HuH-7 (cell line): ENCODE measurements at regions not wholly inside any gene's neighbourhood (a gene's known extent, or its start where the extent isn't known, plus 50 kb on each side); places are given as distances from the start of the nearest gene placed in this dataset.
"Not testable (repeated sequence)": the region's sequence is repeated elsewhere in the genome, so short reads cannot be mapped to it uniquely, and the experiment has no call there.

Source experiments
- DNase-seq: peaks from one replicate; pipeline ENCODE4 v3.0.0; 2011; ENCODE audit warnings: low spot score

GRCh38 chrX:122055460-122055859 is 1008.0 kb downstream of the GLUD2 start:
- no peak for DNase-seq

- no peak for DNase-seq
These were observed 1008.7 kb downstream of the GLUD2 start for GRCh38 chrX:122055979-122056715.

- DNase-seq: no peak
These were observed 1028.8 kb downstream of the GLUD2 start for GRCh38 chrX:122076241-122076640.

GRCh38 chrX:122078079-122078478 is 1030.7 kb downstream of the GLUD2 start:
- no peak for DNase-seq

- DNase-seq: no peak
These were observed 1039.9 kb downstream of the GLUD2 start for GRCh38 chrX:122087341-122087740.

- no peak for DNase-seq
These were observed 1044.2 kb downstream of the GLUD2 start for GRCh38 chrX:122091571-122091970.

- no peak for DNase-seq
These were observed 1045.0 kb downstream of the GLUD2 start for GRCh38 chrX:122092360-122092759.

GRCh38 chrX:122092978-122093377 is 1045.6 kb downstream of the GLUD2 start:
- DNase-seq: no peak

- no peak for DNase-seq
These were observed 1047.2 kb downstream of the GLUD2 start for GRCh38 chrX:122094611-122095010.

- DNase-seq: no peak
These were observed 1066.0 kb downstream of the GLUD2 start for GRCh38 chrX:122113376-122113775.

GRCh38 chrX:122113896-122114295 is 1066.5 kb downstream of the GLUD2 start:
- DNase-seq: no peak

- DNase-seq: peak; percentile 6
These were observed 1068.2 kb downstream of the GLUD2 start for GRCh38 chrX:122115604-122116003.

GRCh38 chrX:122119361-122119760 is 1064.7 kb upstream of the GRIA3 start:
- DNase-seq: no peak

- no peak for DNase-seq
These were observed 1061.8 kb upstream of the GRIA3 start for GRCh38 chrX:122122274-122122673.

- no peak for DNase-seq
These were observed 1050.6 kb upstream of the GRIA3 start for GRCh38 chrX:122133478-122133877.

GRCh38 chrX:122134291-122134690 is 1049.8 kb upstream of the GRIA3 start:
- DNase-seq: no peak

- no peak for DNase-seq
These were observed 1049.0 kb upstream of the GRIA3 start for GRCh38 chrX:122135070-122135469.

GRCh38 chrX:122140219-122140618 is 1043.9 kb upstream of the GRIA3 start:
- DNase-seq: not testable (repeated sequence)

GRCh38 chrX:122154019-122154418 is 1030.1 kb upstream of the GRIA3 start:
- no peak for DNase-seq

- no peak for DNase-seq
These were observed 1015.8 kb upstream of the GRIA3 start for GRCh38 chrX:122168241-122168640.

- no peak for DNase-seq
These were observed 999.3 kb upstream of the GRIA3 start for GRCh38 chrX:122184791-122185190.

- DNase-seq: no peak
These were observed 996.9 kb upstream of the GRIA3 start for GRCh38 chrX:122187069-122187713.

- DNase-seq: no peak
These were observed 995.3 kb upstream of the GRIA3 start for GRCh38 chrX:122188751-122189150.

- DNase-seq: no peak
These were observed 987.7 kb upstream of the GRIA3 start for GRCh38 chrX:122196343-122196742.
